Heart right ventricle (tissue), 16 donors: ENCODE measurements at regions not wholly inside any gene's neighbourhood (a gene's known extent, or its start where the extent isn't known, plus 50 kb on each side); places are given as distances from the start of the nearest gene placed in this dataset.

Experiments
- ATAC-seq, 8 donors: fragments of 200-7000 bp; cut with Tn5 transposase; one replicate each; pipeline ENCODE4 v1.9.1; 2020; ENCODE audit warnings: mild to moderate bottlenecking in 8 of 8, moderate library complexity in 8 of 8, moderate number of reproducible peaks in 1 of 8
- DNase-seq, 2 donors: peaks; one replicate each; pipeline ENCODE4 v3.0.0-alpha.2; 2020
- H3K27ac ChIP-seq, 10 donors: fragments of 200-600 bp; sonication (generic) in 2 of 10; one replicate each; pipeline versions ENCODE4 v1.5.0 to v1.8.0; 2020 to 2022; ENCODE audit warnings: mild to moderate bottlenecking in 3 of 10
- H3K27me3 ChIP-seq, 7 donors: fragments of 200-600 bp; one replicate each; pipeline ENCODE4 v1.8.0; 2021 to 2022; ENCODE audit warnings: mild to moderate bottlenecking in 2 of 7
- H3K36me3 ChIP-seq, 9 donors: fragments of 200-600 bp; sonication (generic) in 1 of 9; one replicate each; pipeline versions ENCODE4 v1.5.0 to v1.8.0; 2020 to 2022; ENCODE audit warnings: mild to moderate bottlenecking in 2 of 9
- H3K4me1 ChIP-seq, 9 donors: fragments of 200-600 bp; sonication (generic) in 1 of 9; one replicate each; pipeline versions ENCODE4 v1.5.0 to v1.8.0; 2020 to 2022; ENCODE audit warnings: mild to moderate bottlenecking in 4 of 9
- H3K4me3 ChIP-seq, 10 donors: fragments of 200-600 bp; sonication (generic) in 2 of 10; one replicate each; pipeline versions ENCODE4 v1.5.0 to v1.8.0; 2020 to 2022; ENCODE audit warnings: mild to moderate bottlenecking in 7 of 10, moderate library complexity in 2 of 10
- H3K9me3 ChIP-seq, 11 donors: fragments of 200-600 bp in 10 of 11; sonication (generic) in 2 of 11; one replicate each; pipeline versions ENCODE4 v1.5.0 to v1.8.0; 2013 to 2022; ENCODE audit warnings: mild to moderate bottlenecking in 2 of 11, control low read depth in 1 of 11, moderate library complexity in 1 of 11
- CTCF ChIP-seq, 9 donors: fragments of 200-600 bp; sonication (generic) in 2 of 9; IDR thresholded peaks; one replicate each; pipeline versions ENCODE4 v1.5.0 to v1.8.0; 2021 to 2022; ENCODE audit warnings: antibody characterized with exemption in 9 of 9, mild to moderate bottlenecking in 5 of 9, moderate library complexity in 1 of 9
- WGBS, 2 donors: extraction: QIAGEN DNeasy Blood & Tissue Kit; methylation state at CpG; one replicate each; pipeline ENCODE4 v1.1.7; 2013; ENCODE audit warnings: inconsistent platforms in 1 of 2; 5-methylcytosine and 5-hydroxymethylcytosine counted together
- intact Hi-C, 10 donors: fragments of 100-400 bp; cut with DNase I; formaldehyde crosslinking; loops; one replicate each; pipeline versions ENCODE4 v1.11.1 to v1.14.2; 2022
- donor health status: Arrhythmogenic right ventricular cardiomyopathy.
- donor health status: ischemic (EF 13 %, LVEDD 7.1; RV severe dilation, severe dysfunction).
- donor health status: healthy with polysubstance abuse.
- donor health status: DM: no; HTN: yes; CAD: no.
- donor health status: DM: no; HTN: no; CAD: no.
- donor health status: ischemic (EF 25% LVEDD 6.9; RV normal size, moderate dysfunction).
- donor health status: ischemic (EF 25% LVEDD 5.7; RV mildly dilated, moderate dysfunction).
- donor health status: healthy.
- donor health status: DM: yes; HTN: yes; CAD: no.
- donor health status: Ischemic cardiomyopathy.
- donor health status: ischemic (EF 35%, LVEDD 5.7; RV mildly dilated, moderate dysfunction).
- donor health status: nonischemic (EF 11% LVEDD 7.7; RV severe dilation, severe dysfunction).
- donor health status: DM: yes; HTN: yes; CAD: no.
- donor health status: PGD.
- donor health status: ischemic (EF 29% LVEDD 5.4; RV normal size, mild dysfunction).
- donor health status: nonischemic (EF 23%, LVEDD 6.1; RV moderate dilation, normal function).

- Histone ChIP-seq H3K27ac (no peak overlapping the region), H3K9me3 (no peaks in the 10 kb centered on the region), H3K36me3 (no peaks in the 10 kb centered on the region), H3K27me3 (no peaks in the 10 kb centered on the region), H3K4me1 (no peaks in the 10 kb centered on the region), H3K4me3 (no peak overlapping the region)
- DNase-seq, result no peak
- no peak for ATAC-seq
- intact Hi-C loops, result loop anchor here in 1 of 10 donors (10.0 kb wide), 1 partner anchor 198 kb away; no protein-coding TSS in a partner anchor
- no peak for TF ChIP-seq CTCF (IDR thresholded peaks at IDR 0.05)
- WGBS, 2 donors, result 56 to 57% methylated on average over 6 of the region's 6 CpGs
These were observed 298.9 kb downstream of the PDGFC start for GRCh38 chr4:156672492-156673305.

- H3K27me3 ChIP-seq, result no peaks in the 10 kb centered on the region
- WGBS, 2 donors, result 67 to 86% methylated on average over 3 of the region's 3 CpGs
- H3K27ac ChIP-seq, result no peak overlapping the region
- no peak overlapping the region for H3K4me3 ChIP-seq
- ATAC-seq (no peak), DNase-seq (no peak)
- no peaks in the 10 kb centered on the region for H3K9me3 ChIP-seq
- intact Hi-C loops, result no loop called here
- no peak for TF ChIP-seq CTCF (IDR thresholded peaks at IDR 0.05)
- no peaks in the 10 kb centered on the region for H3K4me1 ChIP-seq
- no peaks in the 10 kb centered on the region for H3K36me3 ChIP-seq
These were observed 305.7 kb downstream of the PDGFC start for GRCh38 chr4:156665780-156666366.

GRCh38 chr4:156663663-156664062 lies 307.9 kb downstream of the PDGFC start:
- intact Hi-C loops, result no loop called here

GRCh38 chr4:156662921-156663320 lies 308.7 kb downstream of the PDGFC start:
- intact Hi-C loops, result no loop called here
- no peak for TF ChIP-seq CTCF (IDR thresholded peaks at IDR 0.05)
- Histone ChIP-seq H3K4me1 (no peaks in the 10 kb centered on the region), H3K36me3 (no peaks in the 10 kb centered on the region), H3K4me3 (no peak overlapping the region), H3K27ac (no peak overlapping the region), H3K9me3 (no peaks in the 10 kb centered on the region), H3K27me3 (no peaks in the 10 kb centered on the region)
- 73 to 74% methylated on average over 1 of the region's 1 CpG for whole genome bisulfite sequencing, 2 donors
- ATAC-seq (no peak), DNase-seq (no peak)

More at GRCh38 chr4:156663663-156664062, 307.9 kb downstream of the PDGFC start:
- Histone ChIP-seq H3K27me3 (no peaks in the 10 kb centered on the region), H3K4me1 (no peaks in the 10 kb centered on the region), H3K36me3 (no peaks in the 10 kb centered on the region), H3K9me3 (no peaks in the 10 kb centered on the region), H3K27ac (no peak overlapping the region), H3K4me3 (no peak overlapping the region)
- TF ChIP-seq CTCF (IDR thresholded peaks at IDR 0.05), result no peak
- DNase-seq, result no peak
- ATAC-seq, result no peak
- 44 to 51% methylated on average over 1 of the region's 1 CpG for WGBS, 2 donors
